CD14-positive monocyte (primary cell): ENCODE measurements at regions not wholly inside any gene's neighbourhood (a gene's known extent, or its start where the extent isn't known, plus 50 kb on each side); places are given as distances from the start of the nearest gene placed in this dataset.
"Not testable (repeated sequence)": the region's sequence is repeated elsewhere in the genome, so short reads cannot be mapped to it uniquely, and the experiment has no call there.

Experiments
- DNase-seq, 3 donors: peaks; one replicate each; pipeline ENCODE4 v3.0.0-alpha.2; 2011 to 2022
- H2AFZ ChIP-seq: 2 replicates; pipeline ENCODE4 v1.6.0; 2012; ENCODE audit warnings: mild to moderate bottlenecking, low read depth, low read length, inconsistent platforms; ENCODE audit not compliant: insufficient read depth, poor library complexity, severe bottlenecking
- H3K27ac ChIP-seq, 2 donors: 1 replicate in 1 of 2; 2 replicates in 1 of 2; pipeline ENCODE4 v1.5.1; 2012 to 2013; ENCODE audit warnings: low read length in 2 of 2, control low read depth in 1 of 2, inconsistent platforms in 1 of 2, low read depth in 1 of 2, mild to moderate bottlenecking in 1 of 2
- H3K27me3 ChIP-seq, 2 donors: one replicate each; pipeline versions ENCODE4 v1.6.0 to v1.6.1; 2011 to 2013; ENCODE audit warnings: low read length in 2 of 2; ENCODE audit not compliant: control insufficient read depth in 2 of 2, insufficient read depth in 2 of 2
- H3K36me3 ChIP-seq, 2 donors: replicated peaks in 1 of 2; 1 replicate in 1 of 2; 2 replicates in 1 of 2; pipeline versions ENCODE4 v1.5.1 to v1.6.1; 2012 to 2013; ENCODE audit warnings: low read length in 2 of 2, control low read depth in 1 of 2, inconsistent platforms in 1 of 2, mild to moderate bottlenecking in 1 of 2; ENCODE audit not compliant: insufficient read depth in 2 of 2, control insufficient read depth in 1 of 2
- H3K4me1 ChIP-seq, 2 donors: 1 replicate in 1 of 2; 2 replicates in 1 of 2; pipeline versions ENCODE4 v1.5.1 to v1.6.1; 2012 to 2013; ENCODE audit warnings: low read length in 2 of 2, control low read depth in 1 of 2, inconsistent platforms in 1 of 2, mild to moderate bottlenecking in 1 of 2, moderate library complexity in 1 of 2; ENCODE audit not compliant: insufficient read depth in 2 of 2, control insufficient read depth in 1 of 2
- H3K4me2 ChIP-seq: replicated peaks from 2 replicates; pipeline ENCODE3; 2012; ENCODE audit warnings: low read length, moderate library complexity, mild to moderate bottlenecking; ENCODE audit not compliant: poor library complexity, severe bottlenecking; ENCODE audit errors: extremely low read depth
- H3K4me3 ChIP-seq, 3 experiments: fragments of 200-600 bp in 1 of 3; sonication (generic) in 1 of 3; replicated peaks in 1 of 3; 1 replicate in 2 of 3; 2 replicates in 1 of 3; pipeline ENCODE4 v1.5.1; 2011 to 2013; ENCODE audit warnings: low read length in 3 of 3, mild to moderate bottlenecking in 3 of 3, control low read depth in 2 of 3, low read depth in 2 of 3, inconsistent platforms in 1 of 3, moderate library complexity in 1 of 3
- H3K79me2 ChIP-seq: 2 replicates; pipeline ENCODE4 v1.6.0; 2012; ENCODE audit warnings: mild to moderate bottlenecking, control low read depth, inconsistent platforms, low read length, moderate library complexity; ENCODE audit not compliant: insufficient read depth
- H3K9ac ChIP-seq: 2 replicates; pipeline ENCODE4 v1.6.0; 2017; ENCODE audit warnings: low read length, mild to moderate bottlenecking; ENCODE audit not compliant: insufficient read depth, poor library complexity, severe bottlenecking
- H3K9me3 ChIP-seq, 2 donors: replicated peaks in 1 of 2; 1 replicate in 1 of 2; 2 replicates in 1 of 2; pipeline versions ENCODE4 v1.5.1 to v1.6.1; 2012 to 2013; ENCODE audit warnings: low read length in 2 of 2, control low read depth in 1 of 2; ENCODE audit not compliant: control insufficient read depth in 1 of 2, insufficient read depth in 1 of 2
- H4K20me1 ChIP-seq: 2 replicates; pipeline ENCODE4 v1.6.0; 2012; ENCODE audit warnings: mild to moderate bottlenecking, low read length, control low read depth, moderate library complexity; ENCODE audit not compliant: insufficient read depth
- H3K27ac Mint-ChIP-seq, 7 donors: one replicate each; pipeline ENCODE4 v1.8.0; 2020; ENCODE audit warnings: mild to moderate bottlenecking in 7 of 7, mixed read lengths in 7 of 7, moderate library complexity in 6 of 7, inconsistent platforms in 2 of 7
- H3K27me3 Mint-ChIP-seq, 3 donors: one replicate each; pipeline ENCODE4 v1.8.0; 2021 to 2022; ENCODE audit warnings: low read depth in 3 of 3, mild to moderate bottlenecking in 3 of 3, mixed read lengths in 3 of 3, moderate library complexity in 3 of 3, inconsistent platforms in 1 of 3
- H3K36me3 Mint-ChIP-seq, 2 donors: one replicate each; pipeline ENCODE4 v1.8.0; 2020; ENCODE audit warnings: mixed read lengths in 2 of 2, inconsistent platforms in 1 of 2, mild to moderate bottlenecking in 1 of 2
- H3K4me1 Mint-ChIP-seq: one replicate; pipeline ENCODE4 v1.8.0; 2020; ENCODE audit warnings: mild to moderate bottlenecking, mixed read lengths
- H3K4me3 Mint-ChIP-seq, 2 donors: one replicate each; pipeline ENCODE4 v1.8.0; 2020; ENCODE audit warnings: mild to moderate bottlenecking in 2 of 2, mixed read lengths in 2 of 2, moderate library complexity in 1 of 2
- H3K9me3 Mint-ChIP-seq, 7 donors: one replicate each; pipeline ENCODE4 v1.8.0; 2020 to 2022; ENCODE audit warnings: mixed read lengths in 7 of 7, mild to moderate bottlenecking in 6 of 7, moderate library complexity in 6 of 7, inconsistent platforms in 2 of 7
- WGBS: methylation state at CpG from one replicate; pipeline ENCODE4 v1.1.5; 2013; ENCODE audit warnings: missing lambda C conversion rate; ENCODE audit not compliant: insufficient coverage; 5-methylcytosine and 5-hydroxymethylcytosine counted together
- intact Hi-C, 2 donors: fragments of 100-400 bp; cut with micrococcal nuclease; formaldehyde crosslinking; loops; one replicate each; pipeline versions ENCODE4 v1.15.0 to v1.15.1; 2023
- TF ChIP-seq, protein P1 (sequence below): fragments of 200-600 bp; IDR thresholded peaks from one replicate; pipeline ENCODE4 v1.8.0; 2022; ENCODE audit warnings: antibody characterized with exemption, mild to moderate bottlenecking

DNA sequence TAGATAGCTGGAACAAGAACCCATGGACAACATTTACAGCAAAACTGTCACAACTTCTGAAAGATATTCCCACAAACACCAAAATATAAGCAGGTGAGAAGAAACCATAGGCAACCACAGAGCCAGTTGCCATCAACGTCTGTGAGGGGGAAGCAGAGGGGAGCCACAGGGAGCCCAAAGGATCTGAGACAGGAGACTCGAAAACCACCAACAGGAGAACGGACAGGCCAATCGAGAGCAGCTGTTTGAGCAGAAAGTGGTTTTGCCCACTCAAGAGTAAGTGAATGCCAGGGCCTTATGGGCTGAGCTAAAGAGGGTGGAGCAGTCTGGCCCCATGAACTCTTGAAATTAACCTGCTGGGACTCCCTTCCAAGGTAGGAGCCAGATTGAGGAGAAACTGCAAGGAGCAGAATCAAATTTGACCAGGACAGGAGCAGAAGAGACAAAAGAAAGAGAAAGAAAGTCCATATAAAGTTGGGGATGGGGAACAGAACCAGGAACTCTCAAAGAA is 195.4 kb downstream of the ANKRD60 start:
- intact Hi-C loops: no loop called here
- 90% methylated on average over 4 of the region's 4 CpGs for WGBS
- Histone ChIP-seq H3K9ac (no peak overlapping the region), H3K27ac (no peak overlapping the region), H3K36me3 (no peaks in the 10 kb centered on the region), H2AFZ (no peak overlapping the region), H3K79me2 (no peaks in the 10 kb centered on the region), H3K4me1 (no peaks in the 10 kb centered on the region), H3K4me3 (no peak overlapping the region), H4K20me1 (no peaks in the 10 kb centered on the region), H3K4me2 (no peak overlapping the region), H3K9me3 (no peaks in the 10 kb centered on the region), H3K27me3 (no peaks in the 10 kb centered on the region)
- TF ChIP-seq, protein P1, sequence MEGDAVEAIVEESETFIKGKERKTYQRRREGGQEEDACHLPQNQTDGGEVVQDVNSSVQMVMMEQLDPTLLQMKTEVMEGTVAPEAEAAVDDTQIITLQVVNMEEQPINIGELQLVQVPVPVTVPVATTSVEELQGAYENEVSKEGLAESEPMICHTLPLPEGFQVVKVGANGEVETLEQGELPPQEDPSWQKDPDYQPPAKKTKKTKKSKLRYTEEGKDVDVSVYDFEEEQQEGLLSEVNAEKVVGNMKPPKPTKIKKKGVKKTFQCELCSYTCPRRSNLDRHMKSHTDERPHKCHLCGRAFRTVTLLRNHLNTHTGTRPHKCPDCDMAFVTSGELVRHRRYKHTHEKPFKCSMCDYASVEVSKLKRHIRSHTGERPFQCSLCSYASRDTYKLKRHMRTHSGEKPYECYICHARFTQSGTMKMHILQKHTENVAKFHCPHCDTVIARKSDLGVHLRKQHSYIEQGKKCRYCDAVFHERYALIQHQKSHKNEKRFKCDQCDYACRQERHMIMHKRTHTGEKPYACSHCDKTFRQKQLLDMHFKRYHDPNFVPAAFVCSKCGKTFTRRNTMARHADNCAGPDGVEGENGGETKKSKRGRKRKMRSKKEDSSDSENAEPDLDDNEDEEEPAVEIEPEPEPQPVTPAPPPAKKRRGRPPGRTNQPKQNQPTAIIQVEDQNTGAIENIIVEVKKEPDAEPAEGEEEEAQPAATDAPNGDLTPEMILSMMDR: no peak
- no peak overlapping the region for H3K27ac Mint-ChIP-seq
- no peaks in the 10 kb centered on the region for H3K4me1 Mint-ChIP-seq
- no peak overlapping the region for H3K4me3 Mint-ChIP-seq
- H3K27me3 Mint-ChIP-seq: peaks cover 4 to 11% (median 7%) of the 10 kb centered on the region in 3 donors
- H3K36me3 Mint-ChIP-seq: no peaks in the 10 kb centered on the region
- DNase-seq: no peak
- H3K9me3 Mint-ChIP-seq: peaks cover 0 to 2% (median 1%) of the 10 kb centered on the region in 7 donors

DNA sequence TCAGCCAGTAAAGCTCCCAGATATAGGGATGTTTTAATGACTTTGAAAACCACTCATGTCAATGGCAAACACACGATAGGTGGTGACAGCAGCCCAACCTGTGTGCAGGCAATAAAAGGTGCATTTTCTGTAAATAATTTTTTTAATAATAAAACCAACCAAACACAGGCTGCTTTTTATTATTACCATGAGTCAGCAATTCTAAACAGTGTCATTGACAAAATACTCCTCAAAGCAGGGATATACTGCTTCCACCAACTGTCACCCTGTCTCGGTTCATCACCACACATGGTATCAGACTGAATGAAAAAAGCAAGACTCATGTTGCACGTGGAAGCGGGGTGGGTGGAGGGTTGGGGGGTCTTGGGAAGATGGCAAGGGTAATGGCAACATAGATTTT is 195.9 kb downstream of the ANKRD60 start:
- Mint-ChIP-seq H3K4me1 (no peaks in the 10 kb centered on the region), H3K27ac (no peak overlapping the region), H3K27me3 (peaks cover 4 to 7% (median 7%) of the 10 kb centered on the region in 3 donors), H3K4me3 (no peak overlapping the region), H3K9me3 (peaks cover 0 to 2% (median 1%) of the 10 kb centered on the region in 7 donors), H3K36me3 (no peaks in the 10 kb centered on the region)
- Histone ChIP-seq H3K9ac (no peak overlapping the region), H3K9me3 (no peaks in the 10 kb centered on the region), H3K36me3 (no peaks in the 10 kb centered on the region), H3K27me3 (no peaks in the 10 kb centered on the region), H3K27ac (no peak overlapping the region), H3K79me2 (no peaks in the 10 kb centered on the region), H2AFZ (no peak overlapping the region), H3K4me2 (no peak overlapping the region), H3K4me3 (no peak overlapping the region), H3K4me1 (no peaks in the 10 kb centered on the region), H4K20me1 (no peaks in the 10 kb centered on the region)
- no CpG with 5 or more reads among the region's 4 CpGs for WGBS
- no peak for DNase-seq
- TF ChIP-seq, protein P1: no peak
- intact Hi-C loops: no loop called here

DNA sequence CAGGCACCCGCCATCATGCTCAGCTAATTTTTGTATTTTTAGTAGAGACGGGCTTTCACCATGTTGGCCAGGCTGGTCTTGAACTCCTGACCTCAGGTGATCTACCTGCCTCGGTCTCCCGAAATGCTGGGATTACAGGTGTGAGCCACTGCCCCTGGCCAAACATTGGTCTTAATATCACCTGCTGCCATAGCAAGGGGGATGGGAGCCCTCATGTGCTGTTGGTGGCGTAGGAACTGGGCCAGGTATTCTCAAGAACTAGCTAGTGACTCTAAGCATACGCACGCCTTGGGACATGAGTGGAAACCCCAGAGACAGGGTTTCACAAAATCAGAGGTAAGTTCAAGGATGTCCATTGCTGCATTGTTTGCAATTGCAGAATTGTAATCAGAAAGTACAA is 197.1 kb downstream of the ANKRD60 start:
- H3K79me2 ChIP-seq: not testable (repeated sequence)

More for the DNA sequence above, 197.1 kb downstream of the ANKRD60 start:
- H3K9me3 ChIP-seq, H3K4me1 ChIP-seq, H3K9me3 Mint-ChIP-seq, H3K27ac ChIP-seq, H3K27me3 ChIP-seq, intact Hi-C loops, H3K27me3 Mint-ChIP-seq, H3K4me3 Mint-ChIP-seq, H3K4me3 ChIP-seq, DNase-seq, H3K4me2 ChIP-seq, H3K4me1 Mint-ChIP-seq, H3K27ac Mint-ChIP-seq, H3K36me3 Mint-ChIP-seq, H3K36me3 ChIP-seq, H4K20me1 ChIP-seq, H3K9ac ChIP-seq, H2AFZ ChIP-seq: not testable (repeated sequence)
- 98% methylated on average over 7 of the region's 7 CpGs for WGBS
